GM19468 (cell line): ENCODE measurements at regions not wholly inside any gene's neighbourhood (a gene's known extent, or its start where the extent isn't known, plus 50 kb on each side); places are given as distances from the start of the nearest gene placed in this dataset.

ENCODE experiments used
- ATAC-seq: cut with Tn5 transposase; IDR thresholded peaks from one replicate; pipeline ENCODE4 v1.9.1; 2021; ENCODE audit warnings: mild to moderate bottlenecking, moderate library complexity, moderate number of reproducible peaks; ENCODE audit not compliant: unreplicated experiment; ENCODE audit errors: extremely low read depth

GRCh38 chr2:15773204-15773603, 167.1 kb upstream of the MYCN start:
- no peak for ATAC-seq

GRCh38 chr2:15773846-15774245, 166.5 kb upstream of the MYCN start:
- no peak for ATAC-seq

- ATAC-seq = no peak
Measured at GRCh38 chr2:15775753-15776628, 164.4 kb upstream of the MYCN start.

- no peak for ATAC-seq
Measured at GRCh38 chr2:15776629-15776919, 163.8 kb upstream of the MYCN start.

- ATAC-seq = no peak
Measured at GRCh38 chr2:15776992-15777702, 163.2 kb upstream of the MYCN start.

- no peak for ATAC-seq
Measured at GRCh38 chr2:15777795-15778371, 162.5 kb upstream of the MYCN start.

GRCh38 chr2:15778529-15779219, 161.7 kb upstream of the MYCN start:
- no peak for ATAC-seq

- no peak for ATAC-seq
Measured at GRCh38 chr2:15779381-15780041, 160.8 kb upstream of the MYCN start.

GRCh38 chr2:15780234-15780633, 160.1 kb upstream of the MYCN start:
- no peak for ATAC-seq

- no peak for ATAC-seq
Measured at GRCh38 chr2:15780912-15781574, 159.3 kb upstream of the MYCN start.

GRCh38 chr2:15782009-15782751, 158.2 kb upstream of the MYCN start:
- ATAC-seq = no peak

- no peak for ATAC-seq
Measured at GRCh38 chr2:15782769-15783294, 157.5 kb upstream of the MYCN start.

- ATAC-seq = no peak
Measured at GRCh38 chr2:15783489-15783888, 156.9 kb upstream of the MYCN start.

- no peak for ATAC-seq
Measured at GRCh38 chr2:15784106-15784885, 156.1 kb upstream of the MYCN start.

- ATAC-seq = no peak
Measured at GRCh38 chr2:15784886-15785801, 155.2 kb upstream of the MYCN start.

- no peak for ATAC-seq
Measured at GRCh38 chr2:15786003-15786654, 154.2 kb upstream of the MYCN start.

GRCh38 chr2:15786901-15787300, 153.4 kb upstream of the MYCN start:
- ATAC-seq = no peak
